HepG2 (cell line): ENCODE measurements at regions not wholly inside any gene's neighbourhood (a gene's known extent, or its start where the extent isn't known, plus 50 kb on each side); places are given as distances from the start of the nearest gene placed in this dataset.

Source experiments
- ATAC-seq: fragments of 200-7000 bp; cut with Tn5 transposase; 3 replicates; pipeline ENCODE4 v1.9.1; 2020; ENCODE audit warnings: mild to moderate bottlenecking, moderate library complexity
- BruUV-seq: library from RNA; stranded (reverse); fragments of 400-500 nt; replicated peaks from 2 replicates; lab custom pipeline; 2021; lab: Mats Ljungman, UMichigan
- CTCF ChIA-PET: fragments of 300-600 bp; formaldehyde crosslinking; extraction: SDS; loops from one replicate; lab custom pipeline; 2021; ENCODE audit warnings: low total read pairs, inconsistent platforms, low intra/inter-chr PET ratio; lab: Yijun Ruan, JAX
- POLR2A ChIA-PET: fragments of 350-600 bp; sonication (Branson Sonifier 250); formaldehyde crosslinking; loops from one replicate; lab custom pipeline; 2020; ENCODE audit warnings: antibody characterized with exemption, inconsistent platforms; lab: Yijun Ruan, JAX
- DNase-seq: peaks from one replicate; pipeline ENCODE4 v3.0.0-alpha.2; 2015; ENCODE audit warnings: low spot score
- FAIRE-seq: peaks from 3 replicates; lab custom pipeline; 2011; peaks lifted over from hg19 to GRCh38; lab: Jason Lieb, UNC
- H2AFZ ChIP-seq: one replicate; pipeline ENCODE4 v1.6.1; 2011; ENCODE audit warnings: low read length, inconsistent platforms
- H3K27ac ChIP-seq: fragments of 300-600 bp; 3 replicates; pipeline ENCODE4 v1.8.0; 2011; ENCODE audit warnings: mixed run types, mild to moderate bottlenecking, mixed read lengths, low read length, inconsistent platforms; ENCODE audit not compliant: insufficient read depth; ENCODE audit errors: extremely low read length
- H3K27me3 ChIP-seq, 2 experiments: fragments of 200-600 bp in 1 of 2; 2 replicates in 1 of 2; 3 replicates in 1 of 2; pipeline versions ENCODE4 v1.6.0 to v1.8.0; 2011; ENCODE audit warnings: low read length in 2 of 2, mild to moderate bottlenecking in 2 of 2, moderate library complexity in 2 of 2, inconsistent platforms in 1 of 2; ENCODE audit not compliant: insufficient read depth in 2 of 2, control insufficient read depth in 1 of 2
- H3K36me3 ChIP-seq, 2 experiments: fragments of 200-600 bp in 1 of 2; replicated peaks in 1 of 2; 2 replicates in 1 of 2; 3 replicates in 1 of 2; pipeline versions ENCODE4 v1.5.1 to v1.8.0; 2011; ENCODE audit warnings: low read length in 2 of 2, inconsistent platforms in 1 of 2; ENCODE audit not compliant: insufficient read depth in 2 of 2, control insufficient read depth in 1 of 2
- H3K4me1 ChIP-seq: 2 replicates; pipeline ENCODE4 v1.5.1; 2012; ENCODE audit warnings: low read length, inconsistent platforms; ENCODE audit not compliant: insufficient read depth
- H3K4me2 ChIP-seq: 2 replicates; pipeline ENCODE4 v1.6.0; 2011; ENCODE audit warnings: low read depth, low read length, inconsistent platforms
- H3K4me3 ChIP-seq, 3 experiments: fragments of 200-600 bp in 1 of 3; sonication (generic), shearing (Covaris generic) in 1 of 3; replicated peaks in 1 of 3; 2 replicates each; pipeline ENCODE4 v1.5.1; 2011 to 2016; ENCODE audit warnings: low read length in 3 of 3, inconsistent platforms in 2 of 3, low read depth in 2 of 3, mild to moderate bottlenecking in 2 of 3, control low read depth in 1 of 3, mixed read lengths in 1 of 3; ENCODE audit not compliant: insufficient read depth in 1 of 3
- H3K79me2 ChIP-seq: one replicate; pipeline ENCODE4 v1.6.1; 2011; ENCODE audit warnings: low read length, inconsistent platforms; ENCODE audit not compliant: insufficient read depth
- H3K9ac ChIP-seq: 2 replicates; pipeline ENCODE4 v1.6.0; 2011; ENCODE audit warnings: mild to moderate bottlenecking, low read depth, low read length, inconsistent platforms; ENCODE audit not compliant: insufficient read depth
- H3K9me3 ChIP-seq: 2 replicates; pipeline ENCODE4 v1.5.1; 2012; ENCODE audit warnings: mild to moderate bottlenecking, low read length
- H4K20me1 ChIP-seq: 2 replicates; pipeline ENCODE4 v1.6.0; 2011; ENCODE audit warnings: inconsistent platforms, mild to moderate bottlenecking, low read length, moderate library complexity; ENCODE audit not compliant: insufficient read depth
- AKAP8 ChIP-seq: sonication (generic); formaldehyde crosslinking; IDR thresholded peaks from 2 replicates; pipeline ENCODE4 v1.5.1; 2020; ENCODE audit warnings: mild to moderate bottlenecking, missing genetic modification reagents
- ARNTL ChIP-seq: sonication (generic); formaldehyde crosslinking; IDR thresholded peaks from 2 replicates; pipeline ENCODE4 v1.4.0; 2020; ENCODE audit warnings: mild to moderate bottlenecking, missing genetic modification reagents
- KAT7 ChIP-seq: IDR thresholded peaks from 2 replicates; pipeline ENCODE4 v1.6.1; 2018; ENCODE audit warnings: borderline replicate concordance, missing compliant biosample characterization
- KDM1A ChIP-seq: IDR thresholded peaks from 2 replicates; pipeline ENCODE4 v1.6.1; 2016; ENCODE audit warnings: missing compliant biosample characterization
- MAF1 ChIP-seq: sonication (generic); formaldehyde crosslinking; IDR thresholded peaks from 2 replicates; pipeline ENCODE4 v1.5.0; 2020; ENCODE audit warnings: missing genetic modification reagents, borderline replicate concordance
- NAIF1 ChIP-seq: sonication (generic); formaldehyde crosslinking; IDR thresholded peaks from 2 replicates; pipeline ENCODE4 v1.5.0; 2020; ENCODE audit warnings: mild to moderate bottlenecking, missing genetic modification reagents, borderline replicate concordance
- RARG ChIP-seq: sonication (generic); formaldehyde crosslinking; IDR thresholded peaks from 2 replicates; pipeline ENCODE4 v1.4.0; 2020; ENCODE audit warnings: low read depth, mild to moderate bottlenecking, missing genetic modification reagents
- TEAD2 ChIP-seq: sonication (generic); formaldehyde crosslinking; IDR thresholded peaks from 2 replicates; pipeline ENCODE4 v1.9.0; 2021; ENCODE audit warnings: missing genetic modification reagents
- ZNF260 ChIP-seq: sonication (generic); formaldehyde crosslinking; IDR thresholded peaks from 2 replicates; pipeline ENCODE4 v1.4.0; 2020; ENCODE audit warnings: missing genetic modification reagents, low read depth, mild to moderate bottlenecking, borderline replicate concordance
- ZNF431 ChIP-seq: sonication (generic); formaldehyde crosslinking; IDR thresholded peaks from 2 replicates; pipeline ENCODE4 v1.9.0; 2022; ENCODE audit warnings: missing genetic modification reagents, low read depth, mild to moderate bottlenecking, borderline replicate concordance
- ZNF737 ChIP-seq: sonication (generic); formaldehyde crosslinking; IDR thresholded peaks from 2 replicates; pipeline ENCODE4 v1.5.0; 2020; ENCODE audit warnings: missing genetic modification reagents, mild to moderate bottlenecking, borderline replicate concordance
- ZSCAN9 ChIP-seq: IDR thresholded peaks from 2 replicates; pipeline ENCODE4 v1.6.1; 2016; ENCODE audit warnings: borderline replicate concordance
- WGBS: methylation state at CpG from one replicate; pipeline ENCODE4 v1.1.6; 2017; ENCODE audit warnings: low lambda C conversion rate; 5-methylcytosine and 5-hydroxymethylcytosine counted together
- in situ Hi-C: cut with HindIII; loops from 2 replicates; pipeline ENCODE4 v1.10.0; 2017; ENCODE audit warnings: low pct_unique_long_range_greater_than_20kb; ENCODE audit not compliant: extremely low pct_ligation_motif_present
- intact Hi-C: fragments of 100-400 bp; cut with micrococcal nuclease; formaldehyde crosslinking; loops from one replicate; pipeline ENCODE4 v1.10.0; 2022; ENCODE audit not compliant: unreplicated experiment
- TF ChIP-seq, protein P1 (sequence below): sonication (generic); formaldehyde crosslinking; IDR thresholded peaks from 2 replicates; pipeline ENCODE4 v1.5.0; 2020; ENCODE audit warnings: missing genetic modification reagents
- TF ChIP-seq, protein P2 (sequence below), 2 experiments: sonication (generic) in 1 of 2; formaldehyde crosslinking in 1 of 2; IDR thresholded peaks; 2 replicates each; pipeline versions ENCODE4 v1.4.0 to v1.6.1; 2018 to 2020; ENCODE audit warnings: missing genetic modification reagents in 2 of 2, borderline replicate concordance in 1 of 2, low read depth in 1 of 2, mild to moderate bottlenecking in 1 of 2, missing biosample characterization in 1 of 2
- TF ChIP-seq, protein P3 (sequence below): sonication (generic); formaldehyde crosslinking; IDR thresholded peaks from 2 replicates; pipeline ENCODE4 v1.5.1; 2020; ENCODE audit warnings: missing genetic modification reagents, mild to moderate bottlenecking, borderline replicate concordance

DNA sequence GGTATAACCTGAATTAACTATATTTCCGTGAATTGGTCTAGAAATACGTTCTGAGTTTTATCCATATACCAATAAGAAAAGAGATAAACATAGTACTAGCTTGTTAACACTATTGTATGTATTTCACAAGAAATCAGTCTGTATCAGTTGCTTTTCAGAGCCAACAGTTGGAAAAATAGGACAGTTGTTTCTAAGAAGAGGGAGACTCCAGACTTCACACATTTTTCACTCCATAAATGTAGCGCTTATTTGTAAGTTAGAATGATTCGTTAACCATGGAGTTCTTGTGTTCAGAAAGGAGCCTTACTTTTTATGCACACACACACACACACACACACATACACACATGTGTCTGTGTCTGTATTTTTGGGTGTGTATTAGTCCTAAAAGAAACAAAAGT lies 376.7 kb upstream of the SMIM31 start:
- Histone ChIP-seq H3K4me3 (no peak overlapping the region), H3K4me1 (no peaks in the 10 kb centered on the region), H3K27ac (no peak overlapping the region), H3K79me2 (no peaks in the 10 kb centered on the region), H3K4me2 (no peak overlapping the region), H3K9me3 (no peaks in the 10 kb centered on the region), H3K36me3 (no peaks in the 10 kb centered on the region), H4K20me1 (no peaks in the 10 kb centered on the region), H3K27me3 (no peaks in the 10 kb centered on the region), H3K9ac (no peak overlapping the region), H2AFZ (no peak overlapping the region)
- intact Hi-C loops, result no loop called here
- TF ChIP-seq MAF1 (CRISPR knock-in tag) (no peak), ZSCAN9 (CRISPR knock-in tag) (no peak), ZNF260 (CRISPR knock-in tag) (no peak)
- CTCF ChIA-PET, result no interaction called here
- POLR2A ChIA-PET, result no interaction called here
- ATAC-seq (no peak), FAIRE-seq (no peak), DNase-seq (no peak)
- in situ Hi-C loops, result no loop called here
- WGBS, result 41% methylated on average over 4 of the region's 4 CpGs
- BruUV-seq, result no TSS peak

DNA sequence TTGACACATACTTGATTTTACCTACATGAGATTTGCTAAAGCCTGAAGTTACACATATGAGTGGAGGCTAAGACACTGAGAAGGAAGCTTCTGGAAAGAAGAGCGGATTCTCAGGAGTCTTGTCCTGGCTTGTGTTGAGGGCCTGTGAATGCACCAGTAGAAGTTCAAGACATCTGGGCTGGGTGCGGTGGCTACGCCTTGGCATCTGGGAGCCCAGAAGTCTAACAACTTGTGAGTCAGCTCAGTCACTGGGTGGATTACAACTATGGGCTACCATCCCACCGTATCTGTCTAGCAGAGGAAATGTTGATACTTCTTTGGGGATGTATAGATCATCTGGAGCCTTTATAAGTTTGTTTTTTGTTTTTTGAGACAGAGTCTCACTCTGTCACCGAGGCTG lies 375.6 kb upstream of the SMIM31 start:
- FAIRE-seq (no peak), ATAC-seq (no peak), DNase-seq (no peak)
- H3K9me3 ChIP-seq, result no peaks in the 10 kb centered on the region
- H3K27me3 ChIP-seq, result peaks cover 0 to 4% of the 10 kb centered on the region in 2 experiments; a peak in 1 of 5 replicates
- no peaks in the 10 kb centered on the region for H4K20me1 ChIP-seq
- H3K4me2 ChIP-seq, result no peak overlapping the region
- ChIA-PET CTCF (no interaction called here), POLR2A (no interaction called here)
- in situ Hi-C loops (no loop called here), intact Hi-C loops (no loop called here)
- H3K4me1 ChIP-seq, result no peaks in the 10 kb centered on the region
- H2AFZ ChIP-seq, result no peak overlapping the region
- 17% methylated on average over 5 of the region's 5 CpGs for WGBS
- H3K4me3 ChIP-seq, result no peak overlapping the region
- H3K36me3 ChIP-seq, result no peaks in the 10 kb centered on the region
- no peak overlapping the region for H3K27ac ChIP-seq
- no peak overlapping the region for H3K9ac ChIP-seq
- BruUV-seq, result no TSS peak
- no peaks in the 10 kb centered on the region for H3K79me2 ChIP-seq
- TF ChIP-seq KAT7 (CRISPR knock-in tag), result no peak
- no peak for TF ChIP-seq KDM1A (CRISPR knock-in tag)
- no peak for TF ChIP-seq ARNTL (CRISPR knock-in tag)
- no peak for TF ChIP-seq ZNF431
- no peak for TF ChIP-seq RARG (CRISPR knock-in tag)
- TF ChIP-seq, protein P1, sequence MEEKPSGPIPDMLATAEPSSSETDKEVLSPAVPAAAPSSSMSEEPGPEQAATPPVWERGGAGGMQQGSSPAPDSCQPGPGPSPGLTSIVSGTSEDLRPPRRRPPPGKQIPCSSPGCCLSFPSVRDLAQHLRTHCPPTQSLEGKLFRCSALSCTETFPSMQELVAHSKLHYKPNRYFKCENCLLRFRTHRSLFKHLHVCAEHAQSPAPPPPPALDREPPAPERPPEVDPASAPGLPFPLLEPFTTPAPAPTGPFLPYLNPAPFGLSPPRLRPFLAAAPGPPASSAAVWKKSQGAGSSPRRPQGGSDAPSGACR (CRISPR knock-in tag), result no peak
- TF ChIP-seq AKAP8, result no peak
- no peak for TF ChIP-seq TEAD2
- TF ChIP-seq NAIF1 (CRISPR knock-in tag), result no peak
- no peak for TF ChIP-seq ZNF737 (CRISPR knock-in tag)
- TF ChIP-seq, protein P2, sequence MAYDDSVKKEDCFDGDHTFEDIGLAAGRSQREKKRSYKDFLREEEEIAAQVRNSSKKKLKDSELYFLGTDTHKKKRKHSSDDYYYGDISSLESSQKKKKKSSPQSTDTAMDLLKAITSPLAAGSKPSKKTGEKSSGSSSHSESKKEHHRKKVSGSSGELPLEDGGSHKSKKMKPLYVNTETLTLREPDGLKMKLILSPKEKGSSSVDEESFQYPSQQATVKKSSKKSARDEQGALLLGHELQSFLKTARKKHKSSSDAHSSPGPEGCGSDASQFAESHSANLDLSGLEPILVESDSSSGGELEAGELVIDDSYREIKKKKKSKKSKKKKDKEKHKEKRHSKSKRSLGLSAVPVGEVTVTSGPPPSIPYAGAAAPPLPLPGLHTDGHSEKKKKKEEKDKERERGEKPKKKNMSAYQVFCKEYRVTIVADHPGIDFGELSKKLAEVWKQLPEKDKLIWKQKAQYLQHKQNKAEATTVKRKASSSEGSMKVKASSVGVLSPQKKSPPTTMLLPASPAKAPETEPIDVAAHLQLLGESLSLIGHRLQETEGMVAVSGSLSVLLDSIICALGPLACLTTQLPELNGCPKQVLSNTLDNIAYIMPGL (CRISPR knock-in tag; IDR thresholded peaks at IDR 0.05; ENCODE audit: borderline replicate concordance in 1 of 2, low read depth in 1 of 2), result no peak
- TF ChIP-seq, protein P3, sequence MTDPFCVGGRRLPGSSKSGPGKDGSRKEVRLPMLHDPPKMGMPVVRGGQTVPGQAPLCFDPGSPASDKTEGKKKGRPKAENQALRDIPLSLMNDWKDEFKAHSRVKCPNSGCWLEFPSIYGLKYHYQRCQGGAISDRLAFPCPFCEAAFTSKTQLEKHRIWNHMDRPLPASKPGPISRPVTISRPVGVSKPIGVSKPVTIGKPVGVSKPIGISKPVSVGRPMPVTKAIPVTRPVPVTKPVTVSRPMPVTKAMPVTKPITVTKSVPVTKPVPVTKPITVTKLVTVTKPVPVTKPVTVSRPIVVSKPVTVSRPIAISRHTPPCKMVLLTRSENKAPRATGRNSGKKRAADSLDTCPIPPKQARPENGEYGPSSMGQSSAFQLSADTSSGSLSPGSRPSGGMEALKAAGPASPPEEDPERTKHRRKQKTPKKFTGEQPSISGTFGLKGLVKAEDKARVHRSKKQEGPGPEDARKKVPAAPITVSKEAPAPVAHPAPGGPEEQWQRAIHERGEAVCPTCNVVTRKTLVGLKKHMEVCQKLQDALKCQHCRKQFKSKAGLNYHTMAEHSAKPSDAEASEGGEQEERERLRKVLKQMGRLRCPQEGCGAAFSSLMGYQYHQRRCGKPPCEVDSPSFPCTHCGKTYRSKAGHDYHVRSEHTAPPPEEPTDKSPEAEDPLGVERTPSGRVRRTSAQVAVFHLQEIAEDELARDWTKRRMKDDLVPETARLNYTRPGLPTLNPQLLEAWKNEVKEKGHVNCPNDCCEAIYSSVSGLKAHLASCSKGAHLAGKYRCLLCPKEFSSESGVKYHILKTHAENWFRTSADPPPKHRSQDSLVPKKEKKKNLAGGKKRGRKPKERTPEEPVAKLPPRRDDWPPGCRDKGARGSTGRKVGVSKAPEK (CRISPR knock-in tag), result no peak
